ENCODE measurements at regions not wholly inside any gene's neighbourhood (a gene's known extent, or its start where the extent isn't known, plus 50 kb on each side); places are given as distances from the start of the nearest gene placed in this dataset.

GRCh38 chr20:40037511-40037910 lies 651.5 kb downstream of the MAFB start:
- H3K9me2 ChIP-seq (ENCODE audit: insufficient read depth), result no peaks in the 10 kb centered on the region
- no peaks in the 10 kb centered on the region for H3F3A ChIP-seq (ENCODE audit: insufficient read depth, low read depth)
- no peaks in the 10 kb centered on the region for H4K20me1 ChIP-seq (ENCODE audit: insufficient read depth)
- no TSS peak for BruUV-seq (replicated peaks)
- H3K27me3 ChIP-seq (ENCODE audit: insufficient read depth, low read depth), result no peaks in the 10 kb centered on the region
- no peak overlapping the region for H2AFZ ChIP-seq
- ChIA-PET CTCF (no interaction called here), POLR2A (ENCODE audit: unreplicated experiment) (no interaction called here)
- H3K79me2 ChIP-seq (ENCODE audit: low read depth), result no peaks in the 10 kb centered on the region
- no peak overlapping the region for H3K4me3 ChIP-seq
- TF ChIP-seq, protein P1, sequence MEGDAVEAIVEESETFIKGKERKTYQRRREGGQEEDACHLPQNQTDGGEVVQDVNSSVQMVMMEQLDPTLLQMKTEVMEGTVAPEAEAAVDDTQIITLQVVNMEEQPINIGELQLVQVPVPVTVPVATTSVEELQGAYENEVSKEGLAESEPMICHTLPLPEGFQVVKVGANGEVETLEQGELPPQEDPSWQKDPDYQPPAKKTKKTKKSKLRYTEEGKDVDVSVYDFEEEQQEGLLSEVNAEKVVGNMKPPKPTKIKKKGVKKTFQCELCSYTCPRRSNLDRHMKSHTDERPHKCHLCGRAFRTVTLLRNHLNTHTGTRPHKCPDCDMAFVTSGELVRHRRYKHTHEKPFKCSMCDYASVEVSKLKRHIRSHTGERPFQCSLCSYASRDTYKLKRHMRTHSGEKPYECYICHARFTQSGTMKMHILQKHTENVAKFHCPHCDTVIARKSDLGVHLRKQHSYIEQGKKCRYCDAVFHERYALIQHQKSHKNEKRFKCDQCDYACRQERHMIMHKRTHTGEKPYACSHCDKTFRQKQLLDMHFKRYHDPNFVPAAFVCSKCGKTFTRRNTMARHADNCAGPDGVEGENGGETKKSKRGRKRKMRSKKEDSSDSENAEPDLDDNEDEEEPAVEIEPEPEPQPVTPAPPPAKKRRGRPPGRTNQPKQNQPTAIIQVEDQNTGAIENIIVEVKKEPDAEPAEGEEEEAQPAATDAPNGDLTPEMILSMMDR (conservative IDR thresholded peaks at IDR 0.05), result no peak
- no peak for TF ChIP-seq EZH2 (IDR thresholded peaks at IDR 0.05; ENCODE audit: low read depth)
- H3K4me1 ChIP-seq (replicated peaks; ENCODE audit: insufficient read depth), result no peaks in the 10 kb centered on the region
- H3K27ac ChIP-seq, result no peak overlapping the region
- no peak overlapping the region for H3K4me2 ChIP-seq
- no peak for DNase-seq
- no peaks in the 10 kb centered on the region for H3K36me3 ChIP-seq (ENCODE audit: low read depth)
- no peaks in the 10 kb centered on the region for H3K9me3 ChIP-seq (ENCODE audit: insufficient read depth, low read depth)
- intact Hi-C loops (cut with micrococcal nuclease; ENCODE audit: unreplicated experiment), result no loop called here

DNA sequence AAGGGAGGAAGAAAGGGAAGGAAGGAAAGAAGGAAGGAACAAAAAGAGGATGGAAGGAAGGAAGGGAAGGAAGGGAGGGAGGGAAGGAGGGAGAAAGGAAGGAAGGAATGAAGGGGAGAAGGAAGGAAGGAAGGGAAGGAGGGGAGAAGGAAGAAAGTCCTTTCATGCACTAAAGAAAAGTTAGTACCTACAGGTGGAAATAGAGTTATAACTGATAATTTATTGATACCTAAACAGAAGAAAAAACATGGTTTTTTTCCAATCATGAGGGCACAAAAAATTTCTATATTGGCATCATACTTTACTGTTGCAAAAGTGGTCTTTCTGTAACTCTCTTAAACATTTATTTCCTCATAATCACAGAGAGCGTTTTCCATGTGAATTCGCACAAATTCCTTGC lies 659.4 kb downstream of the MAFB start:
- no peak for TF ChIP-seq EZH2 (IDR thresholded peaks at IDR 0.05; ENCODE audit: low read depth)
- TF ChIP-seq, protein P1 (conservative IDR thresholded peaks at IDR 0.05), result no peak
- Histone ChIP-seq H3K36me3 (ENCODE audit: low read depth) (no peaks in the 10 kb centered on the region), H3K9me2 (ENCODE audit: insufficient read depth) (no peaks in the 10 kb centered on the region)

DNA sequence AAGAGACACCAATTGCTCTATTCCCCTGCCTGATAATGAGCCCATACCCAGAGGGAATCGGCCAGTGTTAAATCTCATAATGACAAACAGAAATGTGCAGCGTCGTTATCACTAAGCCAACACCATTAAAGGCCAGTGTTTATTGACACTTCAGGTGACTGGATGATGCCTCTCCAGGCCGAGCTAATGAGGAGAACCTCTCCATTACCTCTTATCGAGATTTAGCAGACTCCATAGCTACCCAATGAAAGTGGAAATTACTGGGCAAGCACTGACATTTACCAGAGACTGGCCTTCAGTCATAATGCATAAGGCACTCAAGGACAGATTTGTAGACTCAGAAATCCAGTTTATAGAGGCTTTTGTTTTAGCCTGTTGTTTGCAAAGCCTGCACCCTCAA lies 669.5 kb downstream of the MAFB start:
- TF ChIP-seq, protein P1 (conservative IDR thresholded peaks at IDR 0.05), result no peak
- H3K9me2 ChIP-seq (ENCODE audit: insufficient read depth), result no peaks in the 10 kb centered on the region; the same call in 1 of the 2 replicates
- ChIA-PET CTCF (no interaction called here), POLR2A (ENCODE audit: unreplicated experiment) (no interaction called here)
- no peaks in the 10 kb centered on the region for H3K4me1 ChIP-seq (replicated peaks; ENCODE audit: insufficient read depth)
- no peaks in the 10 kb centered on the region for H3K9me3 ChIP-seq (ENCODE audit: insufficient read depth, low read depth)
- peaks cover 18% of the 10 kb centered on the region; the same call in 1 of the 2 replicates for H3K27me3 ChIP-seq (ENCODE audit: insufficient read depth, low read depth)
- intact Hi-C loops (cut with micrococcal nuclease; ENCODE audit: unreplicated experiment), result no loop called here
- H3F3A ChIP-seq (ENCODE audit: insufficient read depth, low read depth), result no peaks in the 10 kb centered on the region
- H3K36me3 ChIP-seq (ENCODE audit: low read depth), result no peaks in the 10 kb centered on the region
- no peaks in the 10 kb centered on the region for H3K79me2 ChIP-seq (ENCODE audit: low read depth)
- DNase-seq, result no peak
- BruUV-seq (replicated peaks), result no TSS peak
- no peaks in the 10 kb centered on the region for H4K20me1 ChIP-seq (ENCODE audit: insufficient read depth)
- no peak overlapping the region for H3K4me2 ChIP-seq
- H2AFZ ChIP-seq, result no peak overlapping the region
- no peak overlapping the region for H3K27ac ChIP-seq
- H3K4me3 ChIP-seq, result no peak overlapping the region

More for the DNA sequence above, 659.4 kb downstream of the MAFB start:
- Histone ChIP-seq H3F3A (ENCODE audit: insufficient read depth, low read depth) (no peaks in the 10 kb centered on the region), H3K27me3 (ENCODE audit: insufficient read depth, low read depth) (0 out of 2 replicates have a peak, but pooled peaks cover 11% of the 10 kb centered on the region), H3K4me2 (no peak overlapping the region), H3K9me3 (ENCODE audit: insufficient read depth, low read depth) (no peaks in the 10 kb centered on the region), H4K20me1 (ENCODE audit: insufficient read depth) (no peaks in the 10 kb centered on the region), H3K27ac (no peak overlapping the region), H2AFZ (no peak overlapping the region), H3K4me1 (replicated peaks; ENCODE audit: insufficient read depth) (no peaks in the 10 kb centered on the region), H3K4me3 (no peak overlapping the region), H3K79me2 (ENCODE audit: low read depth) (no peaks in the 10 kb centered on the region)
- DNase-seq, result no peak
- intact Hi-C loops (cut with micrococcal nuclease; ENCODE audit: unreplicated experiment), result no loop called here
- POLR2A ChIA-PET (ENCODE audit: unreplicated experiment), result no interaction called here
- CTCF ChIA-PET, result no interaction called here
- BruUV-seq (replicated peaks), result no TSS peak
